NOMO-1 treated with dmso at 0.1 percent for 144 hours (cell line): ENCODE measurements at regions not wholly inside any gene's neighbourhood (a gene's known extent, or its start where the extent isn't known, plus 50 kb on each side); places are given as distances from the start of the nearest gene placed in this dataset.

ENCODE experiments used
- DNase-seq: peaks from one replicate; lab custom pipeline; 2025; ENCODE audit not compliant: unreplicated experiment; lab: John Stamatoyannopoulos, UW

DNA sequence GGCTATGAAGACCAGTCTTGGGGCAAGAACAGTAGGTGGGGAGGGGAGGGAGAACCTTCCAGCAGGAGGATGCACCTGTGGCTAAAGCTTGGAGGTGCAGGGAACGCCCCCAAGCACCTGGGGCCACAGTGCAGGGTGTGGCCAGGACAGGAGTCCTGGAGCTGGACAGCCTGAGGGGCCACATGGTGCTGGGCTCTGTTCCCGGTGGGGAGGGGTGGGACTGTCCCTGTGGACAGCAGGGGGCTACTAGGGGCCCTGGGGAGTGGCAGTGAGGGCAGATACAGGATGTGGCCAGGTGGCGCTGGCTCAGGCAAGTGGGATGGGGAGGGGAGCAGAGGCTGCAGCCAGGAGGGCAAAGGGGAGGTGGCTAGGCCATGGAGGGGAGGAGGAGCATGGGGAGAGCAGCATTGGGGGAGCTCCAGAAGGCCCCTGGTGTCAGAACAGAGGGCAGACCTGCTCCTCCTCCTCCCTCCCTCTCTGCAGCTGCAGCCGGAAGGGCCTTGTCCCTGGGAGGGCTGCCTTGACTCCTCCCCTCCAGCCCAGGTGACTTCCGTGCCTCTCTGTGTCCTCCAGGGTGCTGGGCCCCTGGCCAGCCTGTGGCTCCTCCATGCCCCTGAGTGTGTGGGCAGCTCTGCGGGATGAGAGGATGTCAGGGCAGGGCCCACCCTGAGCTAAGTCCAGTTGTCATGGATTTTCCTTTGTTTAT lies 68.4 kb upstream of the DLK1 start:
- DNase-seq = no peak

DNA sequence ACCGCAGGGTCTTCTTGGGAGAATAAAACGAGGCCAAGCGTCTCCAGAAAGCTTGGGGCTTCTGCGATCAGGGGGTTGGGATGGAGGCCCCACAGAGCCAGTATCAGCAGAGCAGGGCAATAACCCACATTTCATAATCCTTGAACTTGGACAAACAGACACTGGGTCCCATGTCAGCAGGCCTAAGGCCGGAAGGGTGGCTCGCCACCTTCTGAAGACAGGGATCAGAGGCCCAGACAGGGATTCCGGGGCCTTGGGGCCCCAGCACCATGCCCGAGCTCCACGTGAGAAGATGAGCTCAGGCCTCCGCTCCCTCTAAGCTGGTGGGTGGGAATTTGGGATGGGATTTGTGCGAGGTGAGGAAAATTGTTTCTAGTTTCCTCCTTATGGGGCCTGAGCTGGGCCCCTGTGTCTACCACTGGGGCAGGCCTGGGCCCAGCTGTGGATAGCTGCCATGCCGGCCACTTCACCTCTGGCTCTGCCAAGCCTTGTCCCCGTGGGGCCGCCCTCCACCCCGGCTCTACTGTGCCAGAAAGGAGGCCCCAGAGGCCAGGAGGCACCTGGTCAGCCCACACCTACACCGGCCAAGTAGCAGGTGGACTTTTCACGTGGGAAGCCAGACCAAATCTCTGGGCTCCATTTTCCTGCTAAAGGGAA lies 67.2 kb upstream of the DLK1 start:
- DNase-seq = no peak

DNA sequence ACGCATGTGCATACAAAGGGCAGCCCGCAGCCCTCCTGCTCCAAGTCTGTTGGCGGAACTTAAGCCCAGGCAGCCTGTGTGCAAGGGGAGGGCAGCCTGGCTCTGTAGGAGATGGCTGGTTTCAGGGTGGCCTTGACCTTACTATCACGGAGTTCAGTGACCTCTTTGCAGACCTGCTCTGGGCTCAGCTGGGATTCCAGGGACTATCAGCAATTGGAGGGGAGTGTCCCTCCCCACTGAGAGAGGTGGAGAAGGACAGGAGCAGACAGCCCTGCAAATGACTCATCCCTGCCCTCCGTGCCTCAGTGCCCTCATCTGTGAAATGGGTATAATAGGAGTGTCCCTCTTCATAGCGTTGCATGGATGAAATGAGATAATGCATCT lies 66.2 kb upstream of the DLK1 start:
- no peak for DNase-seq

- no peak for DNase-seq
These were observed 65.6 kb upstream of the DLK1 start for GRCh38 chr14:100660882-100661635.

GRCh38 chr14:100662879-100663760 lies 63.6 kb upstream of the DLK1 start:
- DNase-seq = no peak

DNA sequence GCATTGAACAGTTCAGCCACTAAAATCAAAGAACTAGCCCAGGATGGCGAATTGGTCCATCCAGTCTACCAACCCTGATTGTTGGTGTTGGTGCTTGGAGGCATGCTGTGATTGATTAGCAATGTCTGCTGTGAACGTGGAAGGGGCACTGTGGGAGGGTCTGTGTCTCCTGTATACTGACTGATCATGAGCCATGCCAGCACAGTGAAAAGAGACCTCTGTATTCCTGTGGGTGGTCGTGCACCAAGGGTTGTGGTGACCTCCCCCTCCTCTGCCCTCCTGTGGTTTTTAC lies 63.0 kb upstream of the DLK1 start:
- DNase-seq = no peak

DNA sequence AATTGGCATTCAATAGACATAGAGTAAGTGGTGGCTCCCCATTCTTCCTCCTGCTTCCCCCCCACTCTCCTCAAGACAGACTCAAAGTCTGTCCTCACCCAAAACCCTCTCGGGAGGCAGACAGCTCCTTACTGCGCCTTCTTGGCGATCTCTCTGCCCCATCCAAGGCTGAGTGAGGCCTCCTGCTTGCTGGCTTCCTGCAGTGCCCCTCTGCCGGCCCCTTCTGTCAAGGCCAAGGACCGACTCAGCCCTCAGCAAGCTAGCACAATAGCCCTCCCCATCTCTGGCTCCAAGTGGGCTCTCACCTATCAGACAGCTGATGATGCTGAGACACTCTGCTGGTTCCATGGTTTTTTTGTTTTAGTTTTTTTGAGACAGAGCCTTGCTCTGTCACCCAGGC lies 62.5 kb upstream of the DLK1 start:
- DNase-seq = no peak

GRCh38 chr14:100664841-100665510 lies 61.7 kb upstream of the DLK1 start:
- DNase-seq = no peak

GRCh38 chr14:100665511-100666032 lies 61.1 kb upstream of the DLK1 start:
- DNase-seq = no peak

DNA sequence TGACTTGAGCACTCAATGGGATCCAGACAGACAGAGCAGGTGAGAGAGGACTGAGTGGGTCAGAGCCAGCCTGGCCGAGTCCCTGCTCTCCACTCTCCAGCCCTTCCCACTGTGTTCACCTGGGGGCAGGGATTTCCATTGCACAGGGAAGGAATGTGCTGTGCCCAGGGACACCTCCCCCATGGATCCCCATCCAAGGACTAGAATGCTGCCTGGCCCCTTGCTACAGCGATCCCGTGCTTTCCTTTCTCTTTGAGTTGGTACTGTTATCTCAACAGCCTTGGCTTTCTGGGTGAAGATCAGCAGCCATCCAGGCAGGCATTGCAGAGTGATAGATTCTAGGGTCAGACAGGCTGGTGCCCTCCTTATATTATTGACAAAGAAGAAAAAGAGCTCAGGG lies 60.3 kb upstream of the DLK1 start:
- no peak for DNase-seq

- DNase-seq = no peak
These were observed 59.8 kb upstream of the DLK1 start for GRCh38 chr14:100666851-100667250.

- no peak for DNase-seq
These were observed 59.0 kb upstream of the DLK1 start for GRCh38 chr14:100667656-100668055.

DNA sequence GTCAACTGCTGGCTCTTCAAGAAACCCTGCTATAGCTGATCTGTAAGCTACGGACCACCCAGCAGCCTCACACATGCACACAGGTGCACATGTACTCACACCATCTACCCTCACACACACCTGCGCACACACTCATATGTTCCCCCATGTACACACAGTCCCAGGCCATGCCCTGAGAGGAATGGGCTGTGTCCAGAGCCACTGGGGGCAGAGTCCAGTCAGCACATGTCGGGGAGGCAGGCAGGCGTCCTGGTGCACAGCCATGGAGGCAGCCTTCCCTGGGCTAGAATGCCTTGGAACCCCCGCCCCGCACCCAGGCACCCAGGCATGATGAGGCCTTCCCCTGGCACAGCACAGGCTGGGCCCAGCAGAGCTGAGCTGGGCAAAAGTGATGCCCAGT lies 58.3 kb upstream of the DLK1 start:
- no peak for DNase-seq

- DNase-seq = peak; percentile 64
These were observed 57.7 kb upstream of the DLK1 start for GRCh38 chr14:100669011-100669412.

- no peak for DNase-seq
These were observed 57.2 kb upstream of the DLK1 start for GRCh38 chr14:100669468-100669867.

DNA sequence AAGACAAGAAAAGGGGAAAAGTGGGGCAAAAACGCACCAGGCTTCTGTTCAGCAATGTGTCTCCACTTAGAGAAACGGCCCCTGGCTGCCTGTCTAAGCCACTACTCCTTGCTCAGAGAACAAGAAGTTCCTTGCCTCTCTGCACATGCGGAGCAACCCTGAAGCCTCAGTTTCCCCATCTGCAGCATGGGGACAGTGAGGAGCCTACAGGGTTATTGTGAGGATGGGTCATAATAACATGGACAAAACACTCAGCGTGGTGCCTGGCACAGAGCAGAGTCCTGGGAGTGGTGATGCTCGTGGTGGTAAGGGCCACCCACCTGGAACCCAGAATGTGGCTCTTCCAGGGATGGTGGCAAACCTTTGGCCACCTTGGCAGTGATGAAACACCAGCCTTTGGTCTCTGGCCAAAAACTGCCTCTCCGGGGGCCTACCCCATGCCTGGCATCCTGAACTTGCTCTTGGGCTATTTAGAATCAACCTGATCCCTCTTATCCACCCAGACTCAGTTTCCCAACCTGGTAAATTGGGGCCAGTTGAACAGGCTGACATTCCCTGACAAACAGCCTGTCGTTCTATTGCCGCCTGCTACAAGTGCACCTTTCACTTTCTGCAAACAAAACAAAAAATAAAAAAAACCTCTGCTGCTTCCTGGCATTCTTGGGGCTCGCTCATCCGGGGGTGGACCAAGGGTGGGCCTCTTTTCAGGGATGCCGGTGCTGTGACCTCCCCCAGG lies 56.5 kb upstream of the DLK1 start:
- DNase-seq = no peak

- DNase-seq = no peak
These were observed 56.0 kb upstream of the DLK1 start for GRCh38 chr14:100670753-100671049.

DNA sequence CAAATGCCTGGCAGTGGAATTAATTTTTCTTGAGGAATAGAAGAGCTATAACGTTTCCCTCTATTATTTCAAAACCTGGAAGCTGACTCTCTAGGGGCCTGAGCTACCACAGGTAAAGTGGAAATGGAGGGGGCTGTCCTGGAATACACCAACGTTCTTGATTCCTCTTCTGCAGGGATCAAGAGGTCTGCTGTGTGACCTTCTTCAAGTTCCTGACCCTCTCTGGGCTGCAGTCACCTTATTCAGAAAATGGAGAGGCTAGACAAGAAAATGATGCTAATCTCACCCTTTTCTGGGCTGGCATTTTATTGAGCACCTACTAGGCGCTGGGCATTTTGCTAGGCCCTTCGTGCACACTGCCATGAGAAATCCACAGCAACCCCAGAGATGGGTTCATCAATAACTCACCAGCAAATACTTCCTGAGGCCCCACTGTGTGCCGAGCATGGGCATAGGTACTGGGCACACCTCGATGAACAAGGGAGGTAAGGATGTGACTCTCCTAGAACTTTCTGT lies 55.2 kb upstream of the DLK1 start:
- DNase-seq = no peak

- no peak for DNase-seq
These were observed 54.8 kb upstream of the DLK1 start for GRCh38 chr14:100671906-100672305.
